A673 (cell line): ENCODE measurements at regions not wholly inside any gene's neighbourhood (a gene's known extent, or its start where the extent isn't known, plus 50 kb on each side); places are given as distances from the start of the nearest gene placed in this dataset.

ENCODE experiments used
- BruUV-seq: library from RNA; stranded (reverse); fragments of 400-500 nt; replicated peaks from 2 replicates; lab custom pipeline; 2021; lab: Mats Ljungman, UMichigan
- CTCF ChIA-PET: fragments of 300-600 bp; sonication (Branson Sonifier 250); formaldehyde crosslinking; loops from one replicate; lab custom pipeline; 2022; ENCODE audit warnings: antibody characterized with exemption; lab: Charles Lee
- POLR2A ChIA-PET: fragments of 300-600 bp; sonication (Branson Sonifier 250); formaldehyde crosslinking; loops from one replicate; lab custom pipeline; 2022; ENCODE audit warnings: antibody characterized with exemption; ENCODE audit not compliant: low non-redundant PET; lab: Charles Lee
- DNase-seq: peaks from one replicate; pipeline ENCODE4 v3.0.0-alpha.2; 2015; ENCODE audit warnings: low spot score
- H3K27ac ChIP-seq: fragments of 200-600 bp; sonication (generic); 2 replicates; pipeline ENCODE4 v1.5.1; 2016; ENCODE audit warnings: mixed run types, low read depth, mild to moderate bottlenecking, mixed read lengths, antibody characterized with exemption, low read length; ENCODE audit not compliant: poor library complexity, severe bottlenecking
- H3K27me3 ChIP-seq: fragments of 200-600 bp; sonication (generic); replicated peaks from 2 replicates; pipeline ENCODE4 v1.6.1; 2017; ENCODE audit warnings: mixed run types, low read depth, mild to moderate bottlenecking, mixed read lengths, antibody characterized with exemption, low read length; ENCODE audit not compliant: insufficient read depth, poor library complexity
- H3K36me3 ChIP-seq: fragments of 200-600 bp; sonication (generic); 2 replicates; pipeline ENCODE4 v1.6.1; 2016; ENCODE audit warnings: mixed run types, mild to moderate bottlenecking, mixed read lengths, antibody characterized with exemption, low read length; ENCODE audit not compliant: insufficient read depth, poor library complexity, severe bottlenecking
- H3K4me1 ChIP-seq: fragments of 200-600 bp; sonication (generic); 2 replicates; pipeline ENCODE4 v1.6.1; 2017; ENCODE audit warnings: mixed run types, mild to moderate bottlenecking, mixed read lengths, antibody characterized with exemption, low read length; ENCODE audit not compliant: insufficient read depth, poor library complexity, severe bottlenecking
- H3K4me3 ChIP-seq: fragments of 200-600 bp; sonication (generic); 2 replicates; pipeline ENCODE4 v1.5.1; 2016; ENCODE audit warnings: low read depth, mixed run types, mild to moderate bottlenecking, mixed read lengths, low read length; ENCODE audit not compliant: poor library complexity, severe bottlenecking
- H3K9me3 ChIP-seq: fragments of 200-600 bp; sonication (generic); 2 replicates; pipeline ENCODE4 v1.6.1; 2016; ENCODE audit warnings: mixed run types, low read depth, mild to moderate bottlenecking, mixed read lengths, antibody characterized with exemption, low read length; ENCODE audit not compliant: poor library complexity, severe bottlenecking
- EZH2 ChIP-seq: fragments of 200-600 bp; sonication (generic); IDR thresholded peaks from 2 replicates; pipeline ENCODE4 v1.6.1; 2017; ENCODE audit warnings: borderline replicate concordance, low read depth, mild to moderate bottlenecking, mixed read lengths, antibody characterized with exemption, low read length; ENCODE audit not compliant: poor library complexity, severe bottlenecking
- intact Hi-C: fragments of 100-400 bp; cut with micrococcal nuclease; formaldehyde crosslinking; loops from one replicate; pipeline ENCODE4 v1.10.0; 2022; ENCODE audit not compliant: unreplicated experiment
- TF ChIP-seq, protein P1 (sequence below): fragments of 300-800, 200-600 bp; sonication (generic); conservative IDR thresholded peaks from 2 replicates; pipeline ENCODE4 v1.5.1; 2017; ENCODE audit warnings: low read depth, mild to moderate bottlenecking, antibody characterized with exemption, low read length, moderate library complexity, mixed read lengths

- no peak overlapping the region for H3K27ac ChIP-seq
These were observed 456.6 kb upstream of the TMPO start for GRCh38 chr12:98058838-98059237.

DNA sequence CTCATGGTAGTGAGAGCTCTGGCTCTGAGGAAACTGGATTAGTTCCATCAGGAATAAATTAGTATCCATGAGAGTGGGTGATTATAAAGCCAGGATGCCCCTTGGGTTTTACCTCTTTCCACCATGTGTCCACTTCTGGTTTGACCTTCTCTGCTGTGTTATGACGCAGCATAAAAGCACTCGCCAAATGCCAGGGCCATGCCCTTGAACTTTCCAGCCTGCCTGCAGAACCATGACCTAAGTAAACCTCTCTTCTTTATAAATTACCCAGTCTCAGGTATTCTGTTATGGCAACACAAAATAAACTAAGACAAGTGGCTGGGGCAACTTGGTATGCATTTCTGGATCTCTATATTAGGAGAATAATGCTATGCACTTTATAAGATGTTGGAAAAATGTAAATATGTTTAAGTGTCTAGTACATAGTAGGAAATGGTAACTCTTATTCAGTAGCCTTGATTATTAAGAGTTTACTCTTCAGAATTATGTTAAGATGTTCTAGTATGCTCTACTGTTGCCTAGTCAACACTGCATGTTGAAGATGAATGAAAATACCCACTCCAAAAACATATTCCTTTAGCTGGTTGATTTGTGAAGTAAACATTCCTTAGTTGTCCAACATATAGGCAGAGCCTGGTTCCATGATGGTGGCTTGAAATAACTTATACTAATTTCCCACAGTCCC lies 455.6 kb upstream of the TMPO start:
- H3K27ac ChIP-seq, result no peak overlapping the region
- H3K4me1 ChIP-seq, result no peaks in the 10 kb centered on the region
- TF ChIP-seq, protein P1, sequence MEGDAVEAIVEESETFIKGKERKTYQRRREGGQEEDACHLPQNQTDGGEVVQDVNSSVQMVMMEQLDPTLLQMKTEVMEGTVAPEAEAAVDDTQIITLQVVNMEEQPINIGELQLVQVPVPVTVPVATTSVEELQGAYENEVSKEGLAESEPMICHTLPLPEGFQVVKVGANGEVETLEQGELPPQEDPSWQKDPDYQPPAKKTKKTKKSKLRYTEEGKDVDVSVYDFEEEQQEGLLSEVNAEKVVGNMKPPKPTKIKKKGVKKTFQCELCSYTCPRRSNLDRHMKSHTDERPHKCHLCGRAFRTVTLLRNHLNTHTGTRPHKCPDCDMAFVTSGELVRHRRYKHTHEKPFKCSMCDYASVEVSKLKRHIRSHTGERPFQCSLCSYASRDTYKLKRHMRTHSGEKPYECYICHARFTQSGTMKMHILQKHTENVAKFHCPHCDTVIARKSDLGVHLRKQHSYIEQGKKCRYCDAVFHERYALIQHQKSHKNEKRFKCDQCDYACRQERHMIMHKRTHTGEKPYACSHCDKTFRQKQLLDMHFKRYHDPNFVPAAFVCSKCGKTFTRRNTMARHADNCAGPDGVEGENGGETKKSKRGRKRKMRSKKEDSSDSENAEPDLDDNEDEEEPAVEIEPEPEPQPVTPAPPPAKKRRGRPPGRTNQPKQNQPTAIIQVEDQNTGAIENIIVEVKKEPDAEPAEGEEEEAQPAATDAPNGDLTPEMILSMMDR, result no peak
- no peak for TF ChIP-seq EZH2
- no peak for DNase-seq
- ChIA-PET POLR2A (no interaction called here), CTCF (no interaction called here)
- H3K27me3 ChIP-seq, result peaks cover 33% of the 10 kb centered on the region
- BruUV-seq, result no TSS peak
- H3K9me3 ChIP-seq, result no peaks in the 10 kb centered on the region
- intact Hi-C loops, result no loop called here
- H3K4me3 ChIP-seq, result no peak overlapping the region
- no peaks in the 10 kb centered on the region for H3K36me3 ChIP-seq

More at GRCh38 chr12:98058838-98059237, 456.6 kb upstream of the TMPO start:
- POLR2A ChIA-PET, result no interaction called here
- CTCF ChIA-PET, result no interaction called here
- TF ChIP-seq, protein P1, result no peak
- TF ChIP-seq EZH2, result no peak
- no TSS peak for BruUV-seq
- peak; percentile 82 for DNase-seq
- no peaks in the 10 kb centered on the region for H3K36me3 ChIP-seq
- peaks cover 5% of the 10 kb centered on the region for H3K4me1 ChIP-seq
- no peaks in the 10 kb centered on the region for H3K9me3 ChIP-seq
- peaks cover 29% of the 10 kb centered on the region for H3K27me3 ChIP-seq
- intact Hi-C loops, result no loop called here
- no peak overlapping the region for H3K4me3 ChIP-seq

DNA sequence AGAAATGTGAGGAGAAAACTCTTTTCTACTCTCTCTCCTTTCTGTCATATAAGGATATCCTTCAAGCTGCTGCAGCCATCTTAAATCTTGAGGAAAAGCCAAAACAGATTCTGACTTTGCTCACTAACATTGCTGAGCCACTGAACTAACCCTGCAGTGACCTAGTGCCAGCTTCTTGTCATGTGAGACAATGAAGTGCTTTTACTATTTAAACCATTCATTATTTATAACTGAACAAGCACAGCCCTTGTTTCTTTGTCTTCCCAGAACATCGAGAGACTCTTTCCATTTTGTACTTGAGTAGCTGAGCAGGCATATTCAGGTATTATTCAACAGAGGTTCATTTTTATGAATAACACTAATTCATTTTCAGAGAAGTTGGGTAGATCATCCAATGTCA lies 455.0 kb upstream of the TMPO start:
- TF ChIP-seq, protein P1, result no peak
- Histone ChIP-seq H3K36me3 (no peaks in the 10 kb centered on the region), H3K9me3 (no peaks in the 10 kb centered on the region), H3K4me1 (no peaks in the 10 kb centered on the region), H3K27ac (no peak overlapping the region), H3K27me3 (peaks cover 33% of the 10 kb centered on the region), H3K4me3 (no peak overlapping the region)
- intact Hi-C loops, result no loop called here
- no TSS peak for BruUV-seq
- DNase-seq, result no peak
- ChIA-PET POLR2A (no interaction called here), CTCF (no interaction called here)
